NCI-H187 treated with DMSO at 0.1 percent for 48 hours (cell line): ENCODE measurements at regions not wholly inside any gene's neighbourhood (a gene's known extent, or its start where the extent isn't known, plus 50 kb on each side); places are given as distances from the start of the nearest gene placed in this dataset.

ENCODE experiments used
- DNase-seq: peaks from one replicate; lab custom pipeline; 2025; lab: John Stamatoyannopoulos, UW

- DNase-seq, result no peak
These were observed 87.6 kb downstream of the YTHDF1 start for GRCh38 chr20:63128367-63128766.

- no peak for DNase-seq
These were observed 88.1 kb downstream of the YTHDF1 start for GRCh38 chr20:63127700-63128364.

GRCh38 chr20:63126876-63127699, 88.8 kb downstream of the YTHDF1 start:
- DNase-seq, result no peak

- DNase-seq, result no peak
These were observed 89.9 kb downstream of the YTHDF1 start for GRCh38 chr20:63125838-63126601.

GRCh38 chr20:63125581-63125837, 90.4 kb downstream of the YTHDF1 start:
- DNase-seq, result no peak

- DNase-seq, result no peak
These were observed 91.0 kb downstream of the YTHDF1 start for GRCh38 chr20:63124782-63125580.

- no peak for DNase-seq
These were observed 91.7 kb downstream of the YTHDF1 start for GRCh38 chr20:63124092-63124781.

GRCh38 chr20:63123331-63123741, 92.6 kb downstream of the YTHDF1 start:
- no peak for DNase-seq

- no peak for DNase-seq
These were observed 93.3 kb downstream of the YTHDF1 start for GRCh38 chr20:63122626-63123025.

- DNase-seq, result no peak
These were observed 94.1 kb downstream of the YTHDF1 start for GRCh38 chr20:63121749-63122405.

GRCh38 chr20:63121246-63121645, 94.7 kb downstream of the YTHDF1 start:
- no peak for DNase-seq

- DNase-seq, result no peak
These were observed 95.2 kb downstream of the YTHDF1 start for GRCh38 chr20:63120808-63121090.

GRCh38 chr20:63119963-63120807, 95.7 kb downstream of the YTHDF1 start:
- no peak for DNase-seq

- DNase-seq, result no peak
These were observed 96.6 kb downstream of the YTHDF1 start for GRCh38 chr20:63119121-63119962.

GRCh38 chr20:63118303-63119120, 97.4 kb downstream of the YTHDF1 start:
- DNase-seq, result no peak

GRCh38 chr20:63117661-63118302, 98.1 kb downstream of the YTHDF1 start:
- no peak for DNase-seq

GRCh38 chr20:63117151-63117550, 98.8 kb downstream of the YTHDF1 start:
- no peak for DNase-seq
